ENCODE measurements at regions not wholly inside any gene's neighbourhood (a gene's known extent, or its start where the extent isn't known, plus 50 kb on each side); places are given as distances from the start of the nearest gene placed in this dataset.

DNA sequence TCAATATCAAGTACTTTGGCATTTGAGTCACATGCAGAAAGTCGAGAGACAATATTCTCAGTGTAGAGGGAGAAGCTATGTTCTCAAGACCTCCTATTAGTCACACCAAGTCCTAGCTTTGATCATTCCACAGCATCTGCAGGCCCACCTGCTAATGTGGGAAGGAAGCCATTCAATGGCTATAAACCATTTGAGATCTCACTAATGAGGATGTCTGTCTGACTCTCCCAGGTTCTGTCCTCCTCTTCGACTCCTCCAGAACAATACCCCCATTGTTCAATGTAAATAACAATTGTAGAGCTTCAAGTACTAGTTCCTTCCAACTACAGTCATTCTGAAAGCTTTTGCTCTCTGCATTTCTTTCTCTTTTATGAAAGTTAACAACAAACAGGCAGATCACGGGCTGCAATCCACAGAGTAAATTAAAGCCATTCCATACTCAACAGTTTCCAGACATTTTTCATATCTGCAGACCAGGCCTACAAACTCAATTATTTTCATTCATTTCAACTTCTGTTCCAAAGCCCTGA lies 140.2 kb upstream of the EDNRA start:
- TF ChIP-seq, protein P1, sequence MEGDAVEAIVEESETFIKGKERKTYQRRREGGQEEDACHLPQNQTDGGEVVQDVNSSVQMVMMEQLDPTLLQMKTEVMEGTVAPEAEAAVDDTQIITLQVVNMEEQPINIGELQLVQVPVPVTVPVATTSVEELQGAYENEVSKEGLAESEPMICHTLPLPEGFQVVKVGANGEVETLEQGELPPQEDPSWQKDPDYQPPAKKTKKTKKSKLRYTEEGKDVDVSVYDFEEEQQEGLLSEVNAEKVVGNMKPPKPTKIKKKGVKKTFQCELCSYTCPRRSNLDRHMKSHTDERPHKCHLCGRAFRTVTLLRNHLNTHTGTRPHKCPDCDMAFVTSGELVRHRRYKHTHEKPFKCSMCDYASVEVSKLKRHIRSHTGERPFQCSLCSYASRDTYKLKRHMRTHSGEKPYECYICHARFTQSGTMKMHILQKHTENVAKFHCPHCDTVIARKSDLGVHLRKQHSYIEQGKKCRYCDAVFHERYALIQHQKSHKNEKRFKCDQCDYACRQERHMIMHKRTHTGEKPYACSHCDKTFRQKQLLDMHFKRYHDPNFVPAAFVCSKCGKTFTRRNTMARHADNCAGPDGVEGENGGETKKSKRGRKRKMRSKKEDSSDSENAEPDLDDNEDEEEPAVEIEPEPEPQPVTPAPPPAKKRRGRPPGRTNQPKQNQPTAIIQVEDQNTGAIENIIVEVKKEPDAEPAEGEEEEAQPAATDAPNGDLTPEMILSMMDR (IDR thresholded peaks at IDR 0.05; ENCODE audit: insufficient read depth, low read length, poor library complexity, severe bottlenecking): no peak
- no peak for TF ChIP-seq EZH2phosphoT487 (conservative IDR thresholded peaks at IDR 0.05; ENCODE audit: low read length)
- H3K9ac ChIP-seq (ENCODE audit: low read length): no peak overlapping the region
- H3K36me3 ChIP-seq (ENCODE audit: low read length): no peaks in the 10 kb centered on the region
- H3K4me3 ChIP-seq (ENCODE audit: insufficient read depth, low read length, poor library complexity, severe bottlenecking): no peak overlapping the region
- H2AFZ ChIP-seq (ENCODE audit: low read depth, low read length, severe bottlenecking): no peak overlapping the region
- H4K20me1 ChIP-seq (ENCODE audit: low read depth, low read length): no peaks in the 10 kb centered on the region
- no peaks in the 10 kb centered on the region for H3K79me2 ChIP-seq (ENCODE audit: insufficient read depth, low read length)
- no peak overlapping the region for H3K27ac ChIP-seq (ENCODE audit: low read depth, low read length)
- H3K4me2 ChIP-seq (ENCODE audit: low read depth, low read length, poor library complexity, severe bottlenecking): no peak overlapping the region
- H3K27me3 ChIP-seq (ENCODE audit: low read length): no peaks in the 10 kb centered on the region
- H3F3A ChIP-seq (ENCODE audit: insufficient read depth): no peaks in the 10 kb centered on the region
- H3K9me2 ChIP-seq (replicated peaks; ENCODE audit: insufficient read depth, low read length): no peaks in the 10 kb centered on the region
- no peaks in the 10 kb centered on the region for H3K9me3 ChIP-seq (ENCODE audit: insufficient read depth, low read length)

DNA sequence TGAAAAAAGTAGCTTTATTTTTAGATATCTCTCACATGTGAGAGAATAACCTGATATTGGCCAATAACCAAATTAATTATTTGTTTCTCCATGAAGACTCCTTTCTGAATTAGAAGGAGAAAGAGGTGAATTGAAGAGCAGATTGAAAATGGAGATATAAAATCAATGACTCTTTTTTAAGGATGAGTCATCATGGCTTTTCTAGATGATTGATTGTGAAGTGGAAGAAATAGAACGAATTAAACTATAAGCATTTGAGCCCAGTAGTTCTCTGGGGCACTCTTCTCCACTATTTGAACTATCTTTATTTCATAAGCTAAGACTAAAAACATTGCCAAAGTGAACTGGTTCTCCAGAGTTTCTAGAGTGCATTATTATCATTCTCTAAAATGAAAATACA lies 137.2 kb upstream of the EDNRA start:
- H3K36me3 ChIP-seq (ENCODE audit: low read length): no peaks in the 10 kb centered on the region
- H2AFZ ChIP-seq (ENCODE audit: low read depth, low read length, severe bottlenecking): no peak overlapping the region
- no peaks in the 10 kb centered on the region for H3F3A ChIP-seq (ENCODE audit: insufficient read depth)
- H3K27me3 ChIP-seq (ENCODE audit: low read length): no peaks in the 10 kb centered on the region
- no peaks in the 10 kb centered on the region for H3K9me2 ChIP-seq (replicated peaks; ENCODE audit: insufficient read depth, low read length)
- H3K4me2 ChIP-seq (ENCODE audit: low read depth, low read length, poor library complexity, severe bottlenecking): no peak overlapping the region
- no peaks in the 10 kb centered on the region for H3K79me2 ChIP-seq (ENCODE audit: insufficient read depth, low read length)
- H4K20me1 ChIP-seq (ENCODE audit: low read depth, low read length): no peaks in the 10 kb centered on the region
- TF ChIP-seq, protein P1 (IDR thresholded peaks at IDR 0.05; ENCODE audit: insufficient read depth, low read length, poor library complexity, severe bottlenecking): no peak
- TF ChIP-seq EZH2phosphoT487 (conservative IDR thresholded peaks at IDR 0.05; ENCODE audit: low read length): no peak
- no peaks in the 10 kb centered on the region for H3K9me3 ChIP-seq (ENCODE audit: insufficient read depth, low read length)
- H3K27ac ChIP-seq (ENCODE audit: low read depth, low read length): no peak overlapping the region
- H3K9ac ChIP-seq (ENCODE audit: low read length): no peak overlapping the region
- no peak overlapping the region for H3K4me3 ChIP-seq (ENCODE audit: insufficient read depth, low read length, poor library complexity, severe bottlenecking)

DNA sequence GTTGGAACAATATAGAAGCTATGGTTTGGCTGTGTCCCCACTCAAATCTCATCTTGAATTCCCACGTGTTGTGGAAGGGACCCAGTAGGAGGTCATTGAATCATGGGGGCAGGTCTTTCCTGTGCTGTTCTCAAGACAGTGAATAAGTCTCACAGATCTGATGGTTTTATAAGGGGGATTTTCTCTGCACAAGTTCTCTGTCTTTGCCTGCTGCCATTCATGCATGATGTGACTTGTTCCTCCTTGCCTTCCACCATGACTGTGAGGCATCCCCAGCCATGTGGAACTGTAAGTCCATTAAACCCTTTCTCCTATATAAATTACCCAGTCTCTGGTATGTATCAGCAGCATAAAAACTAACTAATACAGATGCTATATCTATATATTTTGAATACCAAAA lies 135.2 kb upstream of the EDNRA start:
- no peak overlapping the region for H3K4me2 ChIP-seq (ENCODE audit: low read depth, low read length, poor library complexity, severe bottlenecking)
- no peak overlapping the region for H3K27ac ChIP-seq (ENCODE audit: low read depth, low read length)
- H2AFZ ChIP-seq (ENCODE audit: low read depth, low read length, severe bottlenecking): no peak overlapping the region
- H3K4me3 ChIP-seq (ENCODE audit: insufficient read depth, low read length, poor library complexity, severe bottlenecking): no peak overlapping the region
- no peaks in the 10 kb centered on the region for H3F3A ChIP-seq (ENCODE audit: insufficient read depth)
- no peaks in the 10 kb centered on the region for H3K9me3 ChIP-seq (ENCODE audit: insufficient read depth, low read length)
- TF ChIP-seq EZH2phosphoT487 (conservative IDR thresholded peaks at IDR 0.05; ENCODE audit: low read length): no peak
- TF ChIP-seq, protein P1 (IDR thresholded peaks at IDR 0.05; ENCODE audit: insufficient read depth, low read length, poor library complexity, severe bottlenecking): no peak
- no peaks in the 10 kb centered on the region for H3K27me3 ChIP-seq (ENCODE audit: low read length)
- no peak overlapping the region for H3K9ac ChIP-seq (ENCODE audit: low read length)
- H3K9me2 ChIP-seq (replicated peaks; ENCODE audit: insufficient read depth, low read length): no peaks in the 10 kb centered on the region
- no peaks in the 10 kb centered on the region for H3K36me3 ChIP-seq (ENCODE audit: low read length)
- H3K79me2 ChIP-seq (ENCODE audit: insufficient read depth, low read length): no peaks in the 10 kb centered on the region
- no peaks in the 10 kb centered on the region for H4K20me1 ChIP-seq (ENCODE audit: low read depth, low read length)

Data from SU-DHL-6 (cell line).